HEK293 (cell line): ENCODE measurements at regions not wholly inside any gene's neighbourhood (a gene's known extent, or its start where the extent isn't known, plus 50 kb on each side); places are given as distances from the start of the nearest gene placed in this dataset.
"Not testable (repeated sequence)": the region's sequence is repeated elsewhere in the genome, so short reads cannot be mapped to it uniquely, and the experiment has no call there.

Experiments
- CTCF ChIA-PET: fragments of 350-600 bp; formaldehyde crosslinking; extraction: SDS; loops from one replicate; lab custom pipeline; 2021; ENCODE audit warnings: antibody characterized with exemption; lab: Yijun Ruan, JAX
- POLR2A ChIA-PET: fragments of 300-600 bp; formaldehyde crosslinking; extraction: SDS; loops from one replicate; lab custom pipeline; 2020; ENCODE audit warnings: antibody characterized with exemption, inconsistent platforms; lab: Yijun Ruan, JAX
- H3K27ac ChIP-seq: fragments of 200-500 bp; sonication (Bioruptor generic); 2 replicates; pipeline ENCODE4 v1.5.1; 2014; ENCODE audit warnings: low read depth, low read length, control low read depth, inconsistent platforms; ENCODE audit errors: extremely low read depth
- H3K36me3 ChIP-seq, 2 experiments: fragments of 200-500 bp in 1 of 2; sonication (Bioruptor generic) in 1 of 2; 1 replicate in 1 of 2; 2 replicates in 1 of 2; pipeline ENCODE4 v1.5.1; 2014 to 2017; ENCODE audit warnings: inconsistent platforms in 2 of 2, low read length in 2 of 2; ENCODE audit not compliant: control insufficient read depth in 2 of 2, insufficient read depth in 1 of 2
- H3K4me1 ChIP-seq: fragments of 200-500 bp; sonication (Bioruptor generic); 2 replicates; pipeline ENCODE4 v1.5.1; 2014; ENCODE audit warnings: mild to moderate bottlenecking, low read length, inconsistent platforms; ENCODE audit not compliant: control insufficient read depth, insufficient read depth
- H3K4me3 ChIP-seq: 2 replicates; pipeline ENCODE4 v1.5.1; 2011; ENCODE audit warnings: low read depth, mild to moderate bottlenecking, control low read depth, low read length, moderate library complexity
- H3K9me3 ChIP-seq: fragments of 200-500 bp; sonication (Bioruptor generic); 2 replicates; pipeline ENCODE4 v1.5.1; 2014; ENCODE audit warnings: low read depth, low read length, inconsistent platforms; ENCODE audit not compliant: control insufficient read depth, insufficient read depth
- GLIS1 ChIP-seq: fragments of 450-650 bp; formaldehyde crosslinking; IDR thresholded peaks from 2 replicates; pipeline ENCODE4 v1.5.1; 2016; ENCODE audit warnings: missing biosample characterization, missing genetic modification characterization
- GLIS2 ChIP-seq: fragments of 450-650 bp; formaldehyde crosslinking; IDR thresholded peaks from 2 replicates; pipeline ENCODE4 v1.5.1; 2016; ENCODE audit warnings: missing biosample characterization, missing genetic modification characterization
- HOXA7 ChIP-seq: sonication (generic); formaldehyde crosslinking; IDR thresholded peaks from 2 replicates; pipeline ENCODE4 v1.8.1; 2022; ENCODE audit warnings: missing genetic modification reagents, borderline replicate concordance
- HOXD13 ChIP-seq: sonication (generic); formaldehyde crosslinking; IDR thresholded peaks from 2 replicates; pipeline ENCODE4 v1.8.0; 2022; ENCODE audit warnings: missing genetic modification reagents, borderline replicate concordance
- PRDM1 ChIP-seq: fragments of 450-650 bp; formaldehyde crosslinking; IDR thresholded peaks from 2 replicates; pipeline ENCODE4; 2016; ENCODE audit warnings: missing biosample characterization, missing genetic modification characterization
- SETDB1 ChIP-seq: IDR thresholded peaks from one replicate; pipeline ENCODE4 v1.6.1; 2017; ENCODE audit warnings: mild to moderate bottlenecking, low read length, moderate library complexity, mixed read lengths; ENCODE audit not compliant: insufficient read length
- TCF7L2 ChIP-seq: IDR thresholded peaks from 2 replicates; pipeline ENCODE4 v1.6.1; 2011; ENCODE audit warnings: low read depth, mild to moderate bottlenecking, inconsistent platforms, low read length, moderate library complexity, borderline replicate concordance
- YY2 ChIP-seq: fragments of 450-650 bp; formaldehyde crosslinking; IDR thresholded peaks from 2 replicates; pipeline ENCODE4 v1.5.1; 2016; ENCODE audit warnings: missing biosample characterization, missing genetic modification characterization
- ZBTB17 ChIP-seq: fragments of 450-650 bp; formaldehyde crosslinking; IDR thresholded peaks from 2 replicates; pipeline ENCODE4 v1.5.1; 2016; ENCODE audit warnings: missing biosample characterization, missing genetic modification characterization
- ZBTB20 ChIP-seq: fragments of 450-650 bp; formaldehyde crosslinking; IDR thresholded peaks from 2 replicates; pipeline ENCODE4 v1.5.1; 2016; ENCODE audit warnings: missing biosample characterization, missing genetic modification characterization
- ZFHX2 ChIP-seq: fragments of 450-650 bp; formaldehyde crosslinking; conservative IDR thresholded peaks from 2 replicates; pipeline ENCODE4 v1.5.1; 2016; ENCODE audit warnings: missing biosample characterization, missing genetic modification characterization
- ZNF132 ChIP-seq: fragments of 450-650 bp; formaldehyde crosslinking; IDR thresholded peaks from 2 replicates; pipeline ENCODE4 v1.5.1; 2017; ENCODE audit warnings: missing biosample characterization, missing genetic modification characterization, borderline replicate concordance
- ZNF146 ChIP-seq: fragments of 450-650 bp; formaldehyde crosslinking; IDR thresholded peaks from 2 replicates; pipeline ENCODE4 v1.5.1; 2016; ENCODE audit warnings: missing biosample characterization, missing genetic modification characterization
- ZNF155 ChIP-seq: fragments of 450-650 bp; formaldehyde crosslinking; IDR thresholded peaks from 2 replicates; pipeline ENCODE4 v1.5.1; 2016; ENCODE audit warnings: missing biosample characterization, missing genetic modification characterization
- ZNF426 ChIP-seq: fragments of 450-650 bp; formaldehyde crosslinking; IDR thresholded peaks from 2 replicates; pipeline ENCODE4 v1.5.1; 2017; ENCODE audit warnings: missing biosample characterization, missing genetic modification characterization, mild to moderate bottlenecking, inconsistent platforms, moderate library complexity
- ZNF585B ChIP-seq: fragments of 450-650 bp; formaldehyde crosslinking; IDR thresholded peaks from 2 replicates; pipeline ENCODE4 v1.5.1; 2016; ENCODE audit warnings: missing biosample characterization, missing genetic modification characterization
- TF ChIP-seq, protein P1 (sequence below): fragments of 450-650 bp; formaldehyde crosslinking; IDR thresholded peaks from 2 replicates; pipeline ENCODE4 v1.5.1; 2017; ENCODE audit warnings: missing biosample characterization, missing genetic modification characterization
- TF ChIP-seq, protein P2 (sequence below): fragments of 450-650 bp; IDR thresholded peaks from 2 replicates; pipeline ENCODE4 v1.5.1; 2018; ENCODE audit warnings: missing biosample characterization, missing genetic modification characterization

DNA sequence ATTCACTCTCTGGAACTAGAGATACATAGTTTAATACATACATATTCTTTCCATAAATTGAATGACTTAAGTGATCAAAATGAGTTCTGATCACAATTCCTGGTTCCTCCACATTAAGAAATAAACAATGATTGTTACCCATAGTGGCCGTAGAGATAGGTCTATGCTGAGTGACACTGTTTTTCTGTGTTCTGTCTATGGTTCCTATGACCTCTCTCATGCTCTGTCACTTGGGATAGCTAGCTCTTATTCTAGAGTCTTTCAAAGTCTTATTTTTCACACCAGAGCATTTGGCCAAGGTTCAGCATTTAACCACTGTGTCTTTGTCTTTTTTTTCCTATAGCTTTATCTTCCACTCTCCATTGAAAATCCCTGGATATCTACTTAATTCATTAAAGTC is 132.4 kb downstream of the GOLGA6L6 start:
- Histone ChIP-seq H3K9me3 (no peaks in the 10 kb centered on the region), H3K4me1 (no peaks in the 10 kb centered on the region), H3K4me3 (no peak overlapping the region), H3K27ac (no peak overlapping the region), H3K36me3 (no peaks in the 10 kb centered on the region)
- ChIA-PET CTCF (no interaction called here), POLR2A (no interaction called here)
- TF ChIP-seq GLIS1 (no peak), ZFHX2 (tag by site-specific recombination) (no peak), ZNF146 (tag by site-specific recombination) (no peak), YY2 (no peak), SETDB1 (no peak), ZBTB17 (tag by site-specific recombination) (no peak), HOXA7 (CRISPR knock-in tag) (no peak), ZNF585B (no peak), ZBTB20 (tag by site-specific recombination) (no peak)

DNA sequence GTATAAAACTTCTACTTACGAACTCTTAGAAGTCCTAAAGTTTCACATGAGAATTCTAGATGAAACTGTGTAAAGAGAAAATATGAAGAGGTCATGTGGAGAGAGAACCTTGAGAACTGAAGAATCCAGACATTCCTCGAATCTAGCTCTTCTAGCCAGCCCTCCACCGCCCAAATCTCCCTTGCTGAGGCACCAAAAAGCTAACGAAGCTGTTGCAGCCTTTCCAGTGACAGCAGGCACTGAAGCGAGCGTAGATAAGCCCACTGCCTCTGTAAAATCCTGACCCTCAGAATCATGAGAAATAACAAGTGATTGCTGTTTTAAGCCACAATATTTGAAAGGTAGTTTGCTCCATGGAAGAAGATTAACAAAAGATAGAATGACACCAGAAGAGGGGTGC is 134.0 kb downstream of the GOLGA6L6 start:
- POLR2A ChIA-PET: no interaction called here
- CTCF ChIA-PET: no interaction called here
- TF ChIP-seq HOXD13 (CRISPR knock-in tag) (no peak), YY2 (no peak), GLIS1 (no peak), ZNF132 (tag by site-specific recombination) (no peak), PRDM1 (tag by site-specific recombination) (no peak), GLIS2 (no peak), ZNF155 (tag by site-specific recombination) (no peak), ZNF426 (tag by site-specific recombination) (no peak), TCF7L2 (no peak)
- TF ChIP-seq, protein P1, sequence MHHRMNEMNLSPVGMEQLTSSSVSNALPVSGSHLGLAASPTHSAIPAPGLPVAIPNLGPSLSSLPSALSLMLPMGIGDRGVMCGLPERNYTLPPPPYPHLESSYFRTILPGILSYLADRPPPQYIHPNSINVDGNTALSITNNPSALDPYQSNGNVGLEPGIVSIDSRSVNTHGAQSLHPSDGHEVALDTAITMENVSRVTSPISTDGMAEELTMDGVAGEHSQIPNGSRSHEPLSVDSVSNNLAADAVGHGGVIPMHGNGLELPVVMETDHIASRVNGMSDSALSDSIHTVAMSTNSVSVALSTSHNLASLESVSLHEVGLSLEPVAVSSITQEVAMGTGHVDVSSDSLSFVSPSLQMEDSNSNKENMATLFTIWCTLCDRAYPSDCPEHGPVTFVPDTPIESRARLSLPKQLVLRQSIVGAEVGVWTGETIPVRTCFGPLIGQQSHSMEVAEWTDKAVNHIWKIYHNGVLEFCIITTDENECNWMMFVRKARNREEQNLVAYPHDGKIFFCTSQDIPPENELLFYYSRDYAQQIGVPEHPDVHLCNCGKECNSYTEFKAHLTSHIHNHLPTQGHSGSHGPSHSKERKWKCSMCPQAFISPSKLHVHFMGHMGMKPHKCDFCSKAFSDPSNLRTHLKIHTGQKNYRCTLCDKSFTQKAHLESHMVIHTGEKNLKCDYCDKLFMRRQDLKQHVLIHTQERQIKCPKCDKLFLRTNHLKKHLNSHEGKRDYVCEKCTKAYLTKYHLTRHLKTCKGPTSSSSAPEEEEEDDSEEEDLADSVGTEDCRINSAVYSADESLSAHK (tag by site-specific recombination): no peak
- TF ChIP-seq, protein P2, sequence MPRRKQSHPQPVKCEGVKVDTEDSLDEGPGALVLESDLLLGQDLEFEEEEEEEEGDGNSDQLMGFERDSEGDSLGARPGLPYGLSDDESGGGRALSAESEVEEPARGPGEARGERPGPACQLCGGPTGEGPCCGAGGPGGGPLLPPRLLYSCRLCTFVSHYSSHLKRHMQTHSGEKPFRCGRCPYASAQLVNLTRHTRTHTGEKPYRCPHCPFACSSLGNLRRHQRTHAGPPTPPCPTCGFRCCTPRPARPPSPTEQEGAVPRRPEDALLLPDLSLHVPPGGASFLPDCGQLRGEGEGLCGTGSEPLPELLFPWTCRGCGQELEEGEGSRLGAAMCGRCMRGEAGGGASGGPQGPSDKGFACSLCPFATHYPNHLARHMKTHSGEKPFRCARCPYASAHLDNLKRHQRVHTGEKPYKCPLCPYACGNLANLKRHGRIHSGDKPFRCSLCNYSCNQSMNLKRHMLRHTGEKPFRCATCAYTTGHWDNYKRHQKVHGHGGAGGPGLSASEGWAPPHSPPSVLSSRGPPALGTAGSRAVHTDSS (tag by site-specific recombination): no peak
- no peaks in the 10 kb centered on the region for H3K4me1 ChIP-seq
- H3K27ac ChIP-seq: no peak overlapping the region
- no peak overlapping the region for H3K4me3 ChIP-seq
- H3K9me3 ChIP-seq: no peaks in the 10 kb centered on the region
- H3K36me3 ChIP-seq: no peaks in the 10 kb centered on the region

DNA sequence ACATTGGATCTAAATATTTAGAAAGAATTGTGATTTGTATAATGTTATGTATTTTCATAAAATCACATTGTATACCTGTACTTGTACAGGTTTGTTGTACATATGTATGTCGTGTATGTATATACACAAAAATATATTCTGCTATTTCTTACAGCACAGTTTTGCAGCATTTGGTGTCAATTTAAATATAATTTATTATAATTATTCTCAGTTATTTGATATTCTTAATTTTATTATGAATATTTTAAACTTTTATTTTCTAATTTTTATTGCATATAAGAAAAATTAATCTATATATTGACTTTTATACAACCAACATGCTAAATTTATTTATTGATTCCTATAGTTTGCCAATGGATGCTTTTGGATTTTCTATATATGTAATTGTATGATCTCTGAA is 137.0 kb downstream of the GOLGA6L6 start:
- H3K4me3 ChIP-seq, H3K4me1 ChIP-seq, POLR2A ChIA-PET, CTCF ChIA-PET, H3K27ac ChIP-seq, H3K36me3 ChIP-seq, H3K9me3 ChIP-seq: not testable (repeated sequence)

DNA sequence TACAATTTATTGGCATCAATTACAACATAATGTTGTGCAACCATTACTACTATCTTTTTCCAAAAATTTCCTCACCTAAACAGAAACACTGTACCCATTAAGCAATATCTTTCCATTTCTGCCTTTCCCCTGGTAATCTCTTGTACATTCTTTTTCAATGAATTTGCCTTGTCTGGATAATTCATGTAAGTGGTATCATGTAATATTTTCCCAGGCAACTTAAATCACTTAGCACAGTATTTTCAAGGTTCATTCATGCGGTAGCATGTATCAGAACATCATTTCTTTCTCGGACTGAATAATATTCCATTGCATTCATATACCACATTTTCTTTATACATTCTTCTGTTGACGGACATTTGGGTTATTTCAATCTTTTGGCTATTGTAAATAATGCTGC is 139.0 kb downstream of the GOLGA6L6 start:
- H3K4me1 ChIP-seq, POLR2A ChIA-PET, CTCF ChIA-PET, H3K4me3 ChIP-seq, H3K36me3 ChIP-seq, H3K9me3 ChIP-seq, H3K27ac ChIP-seq: not testable (repeated sequence)

DNA sequence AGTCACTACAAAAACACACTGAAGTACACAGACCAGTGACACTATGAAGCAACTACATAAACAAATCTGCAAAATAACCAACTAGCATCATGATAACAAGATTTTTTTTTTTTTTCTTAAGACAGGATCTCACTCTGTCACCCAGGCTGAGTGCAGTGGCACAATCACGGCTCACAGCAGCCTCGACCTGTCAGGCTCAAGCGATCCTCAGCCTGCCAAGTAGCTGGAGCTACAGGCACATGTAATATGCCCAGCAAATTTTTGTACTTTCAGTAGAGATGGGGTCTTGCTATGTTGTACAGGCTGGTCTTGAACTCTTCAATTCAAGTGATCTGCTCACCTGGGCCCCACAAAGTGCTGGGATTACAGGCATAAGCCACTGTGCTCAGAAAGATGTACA is 140.5 kb downstream of the GOLGA6L6 start:
- H3K4me1 ChIP-seq, H3K4me3 ChIP-seq, CTCF ChIA-PET, H3K36me3 ChIP-seq, H3K9me3 ChIP-seq, POLR2A ChIA-PET, H3K27ac ChIP-seq: not testable (repeated sequence)

DNA sequence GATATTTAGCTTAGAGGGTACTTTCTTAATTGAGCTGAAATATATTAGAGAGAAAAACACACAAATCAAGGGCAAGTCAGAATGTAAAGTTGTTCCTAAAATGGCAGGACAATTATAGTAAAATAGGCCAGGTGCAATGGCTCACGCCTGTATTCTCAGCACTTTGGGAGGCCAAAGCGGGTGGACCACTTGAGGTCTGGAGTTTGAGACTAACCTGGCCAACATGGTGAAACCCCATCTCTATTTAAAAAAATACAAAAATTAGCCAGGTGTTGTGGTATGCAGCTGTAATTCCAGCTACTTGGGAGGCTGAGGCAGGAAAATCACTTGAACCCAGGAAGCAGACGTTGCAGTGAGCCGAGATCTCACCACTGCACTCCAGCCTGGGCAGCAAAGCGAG is 142.9 kb downstream of the GOLGA6L6 start:
- POLR2A ChIA-PET: interaction anchor here (0.7 kb wide), 1 partner anchor 1825 kb away, joined by 3 read pairs; no protein-coding TSS in a partner anchor
- CTCF ChIA-PET, H3K27ac ChIP-seq, H3K9me3 ChIP-seq, H3K4me1 ChIP-seq, H3K36me3 ChIP-seq, H3K4me3 ChIP-seq: not testable (repeated sequence)
